GM18507 (cell line): ENCODE measurements at regions not wholly inside any gene's neighbourhood (a gene's known extent, or its start where the extent isn't known, plus 50 kb on each side); places are given as distances from the start of the nearest gene placed in this dataset.
"Not testable (repeated sequence)": the region's sequence is repeated elsewhere in the genome, so short reads cannot be mapped to it uniquely, and the experiment has no call there.

Experiments
- DNase-seq: peaks from one replicate; pipeline ENCODE4 v3.0.0; 2011; ENCODE audit warnings: low read depth; ENCODE audit not compliant: insufficient read length; ENCODE audit errors: extremely low spot score
- FAIRE-seq: peaks from 2 replicates; lab custom pipeline; 2011; peaks lifted over from hg19 to GRCh38; lab: Jason Lieb, UNC

- DNase-seq (no peak), FAIRE-seq (no peak)
Measured at GRCh38 chr2:179336782-179337534, 72.3 kb upstream of the SESTD1 start.

GRCh38 chr2:179335732-179336131, 71.1 kb upstream of the SESTD1 start:
- FAIRE-seq (no peak), DNase-seq (no peak)

- DNase-seq (no peak), FAIRE-seq (no peak)
Measured at GRCh38 chr2:179332903-179333302, 68.3 kb upstream of the SESTD1 start.

- FAIRE-seq (no peak), DNase-seq (no peak)
Measured at GRCh38 chr2:179331061-179331460, 66.4 kb upstream of the SESTD1 start.

- FAIRE-seq (no peak), DNase-seq (no peak)
Measured at GRCh38 chr2:179322289-179322688, 57.7 kb upstream of the SESTD1 start.

- not testable (repeated sequence) for FAIRE-seq, DNase-seq
Measured at GRCh38 chr2:179321034-179321433, 56.4 kb upstream of the SESTD1 start.

- FAIRE-seq, result not testable (repeated sequence)
Measured at GRCh38 chr2:179314729-179315128, 50.1 kb upstream of the SESTD1 start.

More at GRCh38 chr2:179314729-179315128, 50.1 kb upstream of the SESTD1 start:
- not testable (repeated sequence) for DNase-seq
